ENCODE measurements at regions not wholly inside any gene's neighbourhood (a gene's known extent, or its start where the extent isn't known, plus 50 kb on each side); places are given as distances from the start of the nearest gene placed in this dataset.
"Not testable (repeated sequence)": the region's sequence is repeated elsewhere in the genome, so short reads cannot be mapped to it uniquely, and the experiment has no call there.

DNA sequence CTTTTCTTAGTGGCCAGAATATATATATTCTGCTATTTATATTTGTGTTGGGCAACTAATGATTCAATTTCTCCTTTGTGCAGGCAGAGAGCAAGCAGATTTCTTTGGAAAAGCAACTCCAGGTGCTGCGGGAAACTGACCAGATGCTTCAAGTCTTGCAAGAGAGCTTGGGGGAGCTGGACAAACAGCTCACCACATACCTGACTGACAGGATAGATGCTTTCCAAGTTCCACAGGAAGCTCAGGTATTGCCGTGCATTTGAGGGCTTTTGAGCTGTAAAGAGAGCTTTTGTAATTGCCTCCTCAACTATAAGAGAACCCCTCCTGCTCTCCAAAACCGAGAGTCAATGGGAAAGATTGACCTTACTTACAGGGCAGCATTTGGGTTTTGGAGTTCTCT, 203.5 kb downstream of the UTRN start:
- no peak overlapping the region for H2AFZ ChIP-seq (ENCODE audit: low read depth)
- no peak overlapping the region for H3K4me2 ChIP-seq
- no peak overlapping the region for H3K9ac ChIP-seq
- H3K36me3 ChIP-seq (ENCODE audit: insufficient read depth) = no peaks in the 10 kb centered on the region
- H3K27me3 ChIP-seq (ENCODE audit: insufficient read depth, low read depth) = no peaks in the 10 kb centered on the region
- H3K79me2 ChIP-seq (ENCODE audit: insufficient read depth, low read depth) = no peaks in the 10 kb centered on the region
- H3K27ac ChIP-seq = no peak overlapping the region
- no peak overlapping the region for H3K4me3 ChIP-seq (IDR thresholded peaks at IDR 0.05; ENCODE audit: insufficient read depth, low read depth, low read length)
- TF ChIP-seq, protein P1, sequence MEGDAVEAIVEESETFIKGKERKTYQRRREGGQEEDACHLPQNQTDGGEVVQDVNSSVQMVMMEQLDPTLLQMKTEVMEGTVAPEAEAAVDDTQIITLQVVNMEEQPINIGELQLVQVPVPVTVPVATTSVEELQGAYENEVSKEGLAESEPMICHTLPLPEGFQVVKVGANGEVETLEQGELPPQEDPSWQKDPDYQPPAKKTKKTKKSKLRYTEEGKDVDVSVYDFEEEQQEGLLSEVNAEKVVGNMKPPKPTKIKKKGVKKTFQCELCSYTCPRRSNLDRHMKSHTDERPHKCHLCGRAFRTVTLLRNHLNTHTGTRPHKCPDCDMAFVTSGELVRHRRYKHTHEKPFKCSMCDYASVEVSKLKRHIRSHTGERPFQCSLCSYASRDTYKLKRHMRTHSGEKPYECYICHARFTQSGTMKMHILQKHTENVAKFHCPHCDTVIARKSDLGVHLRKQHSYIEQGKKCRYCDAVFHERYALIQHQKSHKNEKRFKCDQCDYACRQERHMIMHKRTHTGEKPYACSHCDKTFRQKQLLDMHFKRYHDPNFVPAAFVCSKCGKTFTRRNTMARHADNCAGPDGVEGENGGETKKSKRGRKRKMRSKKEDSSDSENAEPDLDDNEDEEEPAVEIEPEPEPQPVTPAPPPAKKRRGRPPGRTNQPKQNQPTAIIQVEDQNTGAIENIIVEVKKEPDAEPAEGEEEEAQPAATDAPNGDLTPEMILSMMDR (conservative IDR thresholded peaks at IDR 0.05; ENCODE audit: low read depth, low read length) = no peak
- H3K4me1 ChIP-seq (ENCODE audit: low read depth, poor library complexity, severe bottlenecking) = no peaks in the 10 kb centered on the region
- no peaks in the 10 kb centered on the region for H4K20me1 ChIP-seq (ENCODE audit: insufficient read depth)

DNA sequence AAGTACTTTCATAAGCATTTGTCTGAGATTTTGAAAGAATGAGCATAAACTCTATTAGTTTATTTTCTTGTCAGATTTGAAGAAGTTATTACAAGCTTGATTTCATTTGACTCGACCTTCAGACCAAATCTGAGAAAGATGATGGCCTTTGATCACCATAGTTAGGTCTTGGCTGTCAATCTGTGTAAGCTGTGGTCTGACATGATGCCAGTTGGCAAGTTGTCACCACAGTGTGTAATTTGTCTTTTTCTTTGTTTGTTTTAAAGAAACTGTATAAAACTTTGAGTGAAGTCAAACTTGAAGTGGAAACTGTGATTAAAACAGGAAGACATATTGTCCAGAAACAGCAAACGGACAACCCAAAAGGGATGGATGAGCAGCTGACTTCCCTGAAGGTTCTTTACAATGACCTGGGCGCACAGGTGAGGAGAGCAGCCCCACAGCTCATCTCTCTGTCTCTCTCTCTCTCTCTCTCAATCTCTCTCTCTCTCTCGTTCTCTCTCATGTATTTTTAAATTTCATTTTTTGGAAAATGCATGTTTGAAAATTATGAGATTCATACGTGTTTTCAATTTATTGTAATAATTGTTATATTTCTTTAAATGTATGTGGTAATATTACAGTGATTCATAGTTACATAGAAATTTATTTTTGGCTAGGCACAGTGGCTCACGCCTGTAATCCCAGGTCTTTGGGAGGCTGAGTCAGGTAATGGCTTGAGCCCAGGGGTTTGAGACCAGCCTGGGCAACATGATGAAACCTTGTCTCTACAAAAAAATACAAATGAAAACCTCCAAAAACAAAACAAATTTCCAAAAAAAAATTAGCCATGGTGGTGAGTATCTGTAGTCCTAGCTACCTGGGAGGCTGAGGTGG, 208.1 kb downstream of the UTRN start:
- TF ChIP-seq, protein P1 (conservative IDR thresholded peaks at IDR 0.05; ENCODE audit: low read depth, low read length) = no peak
- Histone ChIP-seq H3K9ac (no peak overlapping the region), H4K20me1 (ENCODE audit: insufficient read depth) (no peaks in the 10 kb centered on the region), H3K36me3 (ENCODE audit: insufficient read depth) (no peaks in the 10 kb centered on the region), H2AFZ (ENCODE audit: low read depth) (no peak overlapping the region), H3K4me1 (ENCODE audit: low read depth, poor library complexity, severe bottlenecking) (no peaks in the 10 kb centered on the region), H3K27ac (no peak overlapping the region), H3K79me2 (ENCODE audit: insufficient read depth, low read depth) (no peaks in the 10 kb centered on the region), H3K4me2 (no peak overlapping the region), H3K27me3 (ENCODE audit: insufficient read depth, low read depth) (no peaks in the 10 kb centered on the region), H3K4me3 (IDR thresholded peaks at IDR 0.05; ENCODE audit: insufficient read depth, low read depth, low read length) (no peak overlapping the region)

- not testable (repeated sequence) for H3K4me2 ChIP-seq; H3K4me3 ChIP-seq (IDR thresholded peaks at IDR 0.05; ENCODE audit: insufficient read depth, low read depth, low read length); H3K4me1 ChIP-seq (ENCODE audit: low read depth, poor library complexity, severe bottlenecking); H3K79me2 ChIP-seq (ENCODE audit: insufficient read depth, low read depth); H2AFZ ChIP-seq (ENCODE audit: low read depth); H3K27me3 ChIP-seq (ENCODE audit: insufficient read depth, low read depth); H3K36me3 ChIP-seq (ENCODE audit: insufficient read depth); H3K9ac ChIP-seq; H3K27ac ChIP-seq; H4K20me1 ChIP-seq (ENCODE audit: insufficient read depth)
Observed at GRCh38 chr6:144495076-144495475, 209.9 kb downstream of the UTRN start.

- H2AFZ ChIP-seq (ENCODE audit: low read depth) = no peak overlapping the region
- H3K4me1 ChIP-seq (ENCODE audit: low read depth, poor library complexity, severe bottlenecking) = no peaks in the 10 kb centered on the region
- H3K4me2 ChIP-seq = no peak overlapping the region
- H3K79me2 ChIP-seq (ENCODE audit: insufficient read depth, low read depth) = no peaks in the 10 kb centered on the region
- TF ChIP-seq, protein P1 (conservative IDR thresholded peaks at IDR 0.05; ENCODE audit: low read depth, low read length) = no peak
- no peaks in the 10 kb centered on the region for H3K36me3 ChIP-seq (ENCODE audit: insufficient read depth)
- no peak overlapping the region for H3K4me3 ChIP-seq (IDR thresholded peaks at IDR 0.05; ENCODE audit: insufficient read depth, low read depth, low read length)
- H3K27ac ChIP-seq = no peak overlapping the region
- no peaks in the 10 kb centered on the region for H4K20me1 ChIP-seq (ENCODE audit: insufficient read depth)
- H3K9ac ChIP-seq = no peak overlapping the region
- no peaks in the 10 kb centered on the region for H3K27me3 ChIP-seq (ENCODE audit: insufficient read depth, low read depth)
Observed at GRCh38 chr6:144497650-144498049, 212.5 kb downstream of the UTRN start.

GRCh38 chr6:144500892-144501291, 215.8 kb downstream of the UTRN start:
- Histone ChIP-seq H3K9ac (no peak overlapping the region), H3K36me3 (ENCODE audit: insufficient read depth) (no peaks in the 10 kb centered on the region), H3K4me1 (ENCODE audit: low read depth, poor library complexity, severe bottlenecking) (no peaks in the 10 kb centered on the region), H3K27ac (no peak overlapping the region), H3K4me3 (IDR thresholded peaks at IDR 0.05; ENCODE audit: insufficient read depth, low read depth, low read length) (no peak overlapping the region), H4K20me1 (ENCODE audit: insufficient read depth) (no peaks in the 10 kb centered on the region), H3K27me3 (ENCODE audit: insufficient read depth, low read depth) (no peaks in the 10 kb centered on the region), H3K4me2 (no peak overlapping the region), H3K79me2 (ENCODE audit: insufficient read depth, low read depth) (no peaks in the 10 kb centered on the region), H2AFZ (ENCODE audit: low read depth) (no peak overlapping the region)
- TF ChIP-seq, protein P1 (conservative IDR thresholded peaks at IDR 0.05; ENCODE audit: low read depth, low read length) = no peak

- not testable (repeated sequence) for H4K20me1 ChIP-seq (ENCODE audit: insufficient read depth); H3K9ac ChIP-seq; H3K4me1 ChIP-seq (ENCODE audit: low read depth, poor library complexity, severe bottlenecking); H3K79me2 ChIP-seq (ENCODE audit: insufficient read depth, low read depth); H3K36me3 ChIP-seq (ENCODE audit: insufficient read depth); H3K4me2 ChIP-seq; H3K4me3 ChIP-seq (IDR thresholded peaks at IDR 0.05; ENCODE audit: insufficient read depth, low read depth, low read length); H3K27me3 ChIP-seq (ENCODE audit: insufficient read depth, low read depth); H2AFZ ChIP-seq (ENCODE audit: low read depth); H3K27ac ChIP-seq
Observed at GRCh38 chr6:144505214-144505613, 220.1 kb downstream of the UTRN start.

DNA sequence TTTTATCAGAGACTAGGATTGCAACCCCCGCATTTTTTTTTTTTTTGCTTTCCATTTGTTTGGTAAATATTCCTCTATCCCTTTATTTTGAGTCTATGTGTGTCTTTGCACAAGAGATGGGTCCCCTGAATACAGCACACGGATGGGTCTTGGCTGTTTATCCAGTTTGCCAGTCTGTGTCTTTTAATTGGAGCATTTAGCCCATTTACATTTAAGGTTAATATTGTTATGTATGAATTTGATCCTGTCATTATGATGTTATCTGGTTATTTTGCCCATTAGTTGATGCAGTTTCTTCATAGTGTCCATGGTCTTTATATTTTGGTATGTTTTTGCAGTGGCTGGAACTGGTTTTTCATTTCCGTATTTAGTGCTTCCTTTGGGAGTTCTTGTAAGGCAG, 220.9 kb downstream of the UTRN start:
- not testable (repeated sequence) for H3K4me1 ChIP-seq (ENCODE audit: low read depth, poor library complexity, severe bottlenecking); H3K4me2 ChIP-seq; H3K27me3 ChIP-seq (ENCODE audit: insufficient read depth, low read depth); H4K20me1 ChIP-seq (ENCODE audit: insufficient read depth); H3K4me3 ChIP-seq (IDR thresholded peaks at IDR 0.05; ENCODE audit: insufficient read depth, low read depth, low read length); H3K79me2 ChIP-seq (ENCODE audit: insufficient read depth, low read depth); H3K27ac ChIP-seq; H3K36me3 ChIP-seq (ENCODE audit: insufficient read depth); H2AFZ ChIP-seq (ENCODE audit: low read depth); H3K9ac ChIP-seq

Data from KMS-11 (cell line).